LNCaP clone FGC (cell line): ENCODE measurements at regions not wholly inside any gene's neighbourhood (a gene's known extent, or its start where the extent isn't known, plus 50 kb on each side); places are given as distances from the start of the nearest gene placed in this dataset.

ENCODE experiments used
- DNase-seq: peaks from one replicate; pipeline ENCODE4 v3.0.0-alpha.2; 2011; ENCODE audit warnings: low read depth
- H3K4me3 ChIP-seq: 2 replicates; pipeline ENCODE4 v1.5.1; 2011; ENCODE audit warnings: mild to moderate bottlenecking, low read depth, low read length, control low read depth
- CTCF ChIP-seq: IDR thresholded peaks from 2 replicates; pipeline ENCODE4 v1.5.1; 2012; ENCODE audit warnings: mild to moderate bottlenecking; ENCODE audit not compliant: control insufficient read depth, insufficient read depth; ENCODE audit errors: extremely low read depth

- no peak for TF ChIP-seq CTCF
- no peak overlapping the region for H3K4me3 ChIP-seq
- no peak for DNase-seq
Measured at GRCh38 chr4:166546009-166546408, 673.0 kb downstream of the TLL1 start.

DNA sequence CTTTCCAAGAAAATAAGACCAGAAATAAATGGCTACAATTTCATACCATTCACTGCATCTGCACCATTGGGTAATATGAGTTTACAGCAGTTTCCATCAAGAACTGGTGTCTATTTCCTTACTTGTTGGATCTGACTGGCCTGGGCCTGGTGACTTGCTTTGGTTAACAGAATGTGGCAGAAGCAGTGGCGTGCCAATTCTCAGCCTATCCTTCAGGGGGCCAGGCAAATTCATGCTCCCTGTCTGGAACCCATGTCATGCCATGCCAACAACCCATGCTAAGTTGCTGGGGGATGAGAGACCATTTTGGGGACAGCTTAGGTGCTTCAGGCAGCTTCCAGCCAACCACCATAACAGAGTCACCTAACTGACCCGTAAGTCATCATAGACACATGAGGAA is 656.7 kb downstream of the SPOCK3 start:
- no peak for TF ChIP-seq CTCF
- no peak for DNase-seq
- H3K4me3 ChIP-seq = no peak overlapping the region

DNA sequence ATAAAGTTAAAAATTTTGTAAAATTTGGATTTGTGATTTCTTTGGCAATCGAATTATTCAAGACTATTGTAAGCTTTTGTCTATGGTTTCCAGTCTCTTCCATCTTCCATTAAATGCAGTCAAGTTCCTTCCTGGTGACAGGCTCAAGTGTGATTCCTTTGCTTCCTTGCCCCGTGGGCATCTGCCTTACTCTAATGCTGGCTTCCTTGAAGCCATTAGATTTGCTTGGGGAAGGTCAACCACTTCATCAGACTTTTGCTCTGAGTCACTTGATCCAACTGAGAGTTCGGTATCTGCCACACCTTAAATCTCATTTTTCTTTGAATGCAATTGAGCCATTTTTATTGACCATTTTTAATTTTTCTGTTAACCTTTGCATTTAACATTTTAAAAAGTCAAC is 648.8 kb downstream of the SPOCK3 start:
- no peak for TF ChIP-seq CTCF
- no peak for DNase-seq
- H3K4me3 ChIP-seq = no peak overlapping the region

DNA sequence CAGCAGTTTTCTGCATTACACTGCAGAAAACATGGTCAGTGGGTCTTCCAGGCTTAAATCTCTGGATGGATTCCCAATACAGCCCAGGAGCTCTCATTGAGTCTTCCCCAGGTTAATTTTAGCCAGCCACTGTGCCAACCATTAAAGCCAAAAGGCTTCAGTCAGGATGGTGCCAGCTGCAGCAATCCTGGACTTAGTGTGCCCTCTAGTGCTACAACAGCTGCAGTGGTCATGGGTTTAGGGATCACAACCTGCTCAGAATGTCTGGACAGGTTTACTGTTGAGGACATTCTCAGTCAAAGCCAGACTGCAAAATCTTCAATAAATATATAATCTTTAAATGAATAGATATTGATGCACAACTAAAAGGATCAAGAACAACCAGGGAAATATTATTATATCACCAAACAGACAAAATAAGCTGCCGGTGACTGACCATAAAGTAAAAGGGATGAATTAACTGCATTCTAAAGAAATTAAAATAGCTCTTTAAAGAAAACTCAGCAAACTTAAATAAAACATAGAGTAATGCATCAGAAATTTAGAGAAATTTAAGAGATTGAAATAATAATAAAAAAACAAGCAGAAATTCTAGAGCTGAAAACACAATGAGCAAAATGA is 639.9 kb downstream of the SPOCK3 start:
- no peak overlapping the region for H3K4me3 ChIP-seq
- peak; percentile 23 for DNase-seq
- peak; percentile 95 for TF ChIP-seq CTCF

DNA sequence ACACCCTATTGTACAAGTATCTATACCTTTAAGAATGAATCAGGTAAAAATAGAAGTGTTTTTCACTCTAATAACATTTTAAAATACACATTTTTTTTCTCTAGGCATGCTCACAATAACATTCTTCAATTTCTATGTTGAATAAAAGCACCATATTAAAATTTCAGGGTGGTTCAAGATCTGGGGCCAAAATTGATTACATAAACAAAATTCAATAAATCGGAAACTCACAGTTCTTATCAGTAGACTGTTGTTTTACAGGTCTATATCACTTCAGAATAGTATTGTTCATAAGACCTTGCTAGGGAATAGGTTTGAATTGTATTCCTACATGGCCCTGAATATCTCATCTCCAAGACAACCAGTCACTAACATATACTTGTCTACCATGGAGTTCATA is 634.0 kb downstream of the SPOCK3 start:
- TF ChIP-seq CTCF = no peak
- no peak for DNase-seq
- no peak overlapping the region for H3K4me3 ChIP-seq

GRCh38 chr4:166602068-166602467 is 632.2 kb downstream of the SPOCK3 start:
- TF ChIP-seq CTCF = no peak
- H3K4me3 ChIP-seq = no peak overlapping the region
- DNase-seq = no peak

DNA sequence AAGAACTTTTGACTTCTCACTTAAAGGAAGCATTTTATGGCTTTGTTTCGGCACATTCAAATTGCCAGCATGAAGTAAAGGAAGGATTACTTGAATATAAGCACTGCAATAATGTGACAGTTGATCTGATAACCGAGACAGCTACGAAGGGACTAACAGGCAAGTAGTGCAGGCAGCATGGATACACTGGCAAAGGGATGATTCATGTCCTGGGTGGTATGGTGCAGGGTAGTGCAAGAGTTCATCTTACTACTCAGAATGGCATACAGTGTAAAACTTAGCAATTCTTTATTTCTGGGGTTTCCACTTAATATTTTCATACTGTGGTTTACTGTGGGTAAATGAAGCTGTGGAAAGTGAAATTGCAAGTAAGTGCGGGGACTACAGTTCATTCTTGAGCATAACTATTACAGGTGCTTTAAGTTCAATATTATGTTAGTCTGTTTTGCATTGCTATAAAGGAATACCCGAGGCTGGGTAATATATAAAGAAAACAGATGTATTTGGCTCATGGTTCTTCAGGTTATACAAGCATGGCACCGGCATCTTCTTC is 611.8 kb downstream of the SPOCK3 start:
- no peak overlapping the region for H3K4me3 ChIP-seq
- TF ChIP-seq CTCF = no peak
- no peak for DNase-seq
